Prostate gland (tissue), 2 donors: ENCODE measurements at regions not wholly inside any gene's neighbourhood (a gene's known extent, or its start where the extent isn't known, plus 50 kb on each side); places are given as distances from the start of the nearest gene placed in this dataset.

ENCODE experiments used
- POLR2A ChIP-seq: fragments of 450-650 bp; IDR thresholded peaks from one replicate; pipeline ENCODE4 v1.6.1; 2016; ENCODE audit warnings: antibody characterized with exemption, mild to moderate bottlenecking
- TF ChIP-seq, protein P1 (sequence below), 4 experiments: fragments of 200-600 bp in 2 of 4; fragments of 450-650 bp in 2 of 4; sonication (generic) in 2 of 4; IDR thresholded peaks; 1 replicate in 3 of 4; 2 replicates in 1 of 4; pipeline ENCODE4 v1.5.1; 2016 to 2019; ENCODE audit warnings: antibody characterized with exemption in 4 of 4, mild to moderate bottlenecking in 2 of 4, moderate library complexity in 2 of 4

- TF ChIP-seq POLR2A, result no peak
- TF ChIP-seq, protein P1, sequence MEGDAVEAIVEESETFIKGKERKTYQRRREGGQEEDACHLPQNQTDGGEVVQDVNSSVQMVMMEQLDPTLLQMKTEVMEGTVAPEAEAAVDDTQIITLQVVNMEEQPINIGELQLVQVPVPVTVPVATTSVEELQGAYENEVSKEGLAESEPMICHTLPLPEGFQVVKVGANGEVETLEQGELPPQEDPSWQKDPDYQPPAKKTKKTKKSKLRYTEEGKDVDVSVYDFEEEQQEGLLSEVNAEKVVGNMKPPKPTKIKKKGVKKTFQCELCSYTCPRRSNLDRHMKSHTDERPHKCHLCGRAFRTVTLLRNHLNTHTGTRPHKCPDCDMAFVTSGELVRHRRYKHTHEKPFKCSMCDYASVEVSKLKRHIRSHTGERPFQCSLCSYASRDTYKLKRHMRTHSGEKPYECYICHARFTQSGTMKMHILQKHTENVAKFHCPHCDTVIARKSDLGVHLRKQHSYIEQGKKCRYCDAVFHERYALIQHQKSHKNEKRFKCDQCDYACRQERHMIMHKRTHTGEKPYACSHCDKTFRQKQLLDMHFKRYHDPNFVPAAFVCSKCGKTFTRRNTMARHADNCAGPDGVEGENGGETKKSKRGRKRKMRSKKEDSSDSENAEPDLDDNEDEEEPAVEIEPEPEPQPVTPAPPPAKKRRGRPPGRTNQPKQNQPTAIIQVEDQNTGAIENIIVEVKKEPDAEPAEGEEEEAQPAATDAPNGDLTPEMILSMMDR (IDR thresholded peaks at IDR 0.05), result peak; percentile 30 to 79 (median 61)
These were observed 81.5 kb upstream of the EGFL6 start for GRCh38 chrX:13487731-13488505.
